GM19239 (cell line): ENCODE measurements at regions not wholly inside any gene's neighbourhood (a gene's known extent, or its start where the extent isn't known, plus 50 kb on each side); places are given as distances from the start of the nearest gene placed in this dataset.
"Not testable (repeated sequence)": the region's sequence is repeated elsewhere in the genome, so short reads cannot be mapped to it uniquely, and the experiment has no call there.

ENCODE experiments used
- DNase-seq: peaks from one replicate; pipeline ENCODE4 v3.0.0; 2011; ENCODE audit warnings: low spot score; ENCODE audit not compliant: insufficient read length
- FAIRE-seq: peaks from 2 replicates; lab custom pipeline; 2011; peaks lifted over from hg19 to GRCh38; lab: Jason Lieb, UNC

DNA sequence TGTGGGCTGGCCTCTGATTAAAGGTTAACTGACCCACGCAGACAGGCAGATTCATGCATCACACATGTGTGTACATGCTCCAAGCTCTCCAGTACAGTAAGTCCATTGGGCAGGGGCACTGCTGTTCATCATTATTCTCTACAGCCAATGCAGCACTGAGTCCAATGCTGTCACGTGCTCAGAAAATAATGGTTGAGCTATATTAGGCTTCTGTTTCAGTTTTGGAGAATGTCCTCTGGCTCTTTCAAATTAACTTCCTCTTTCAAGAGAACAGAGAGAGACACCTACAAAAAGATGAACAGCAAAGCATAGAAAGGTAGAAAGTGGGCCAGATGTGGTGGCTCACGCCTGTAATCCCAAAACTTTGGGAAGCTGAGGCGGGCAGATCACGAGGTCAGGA, 202.6 kb downstream of the MEX3B start:
- DNase-seq (no peak), FAIRE-seq (no peak)

DNA sequence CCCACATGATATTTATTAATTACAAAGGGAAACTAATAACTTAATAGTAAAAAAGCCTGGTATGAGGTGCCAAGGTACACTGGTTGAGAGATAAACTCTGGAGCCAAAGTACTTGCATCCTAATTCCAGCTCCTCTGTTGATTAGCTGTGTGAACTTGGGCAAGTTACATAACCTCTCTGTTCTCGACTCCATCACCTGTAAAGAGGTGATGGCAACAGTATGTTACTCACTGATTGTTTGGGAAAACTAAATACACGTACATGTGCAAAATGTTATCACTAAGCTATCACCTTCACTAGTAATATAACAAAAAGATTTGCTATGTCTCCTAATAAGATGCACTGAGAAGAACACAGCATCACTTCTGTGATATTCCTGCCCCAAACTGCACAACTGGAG, 206.4 kb downstream of the MEX3B start:
- FAIRE-seq (no peak), DNase-seq (no peak)

DNA sequence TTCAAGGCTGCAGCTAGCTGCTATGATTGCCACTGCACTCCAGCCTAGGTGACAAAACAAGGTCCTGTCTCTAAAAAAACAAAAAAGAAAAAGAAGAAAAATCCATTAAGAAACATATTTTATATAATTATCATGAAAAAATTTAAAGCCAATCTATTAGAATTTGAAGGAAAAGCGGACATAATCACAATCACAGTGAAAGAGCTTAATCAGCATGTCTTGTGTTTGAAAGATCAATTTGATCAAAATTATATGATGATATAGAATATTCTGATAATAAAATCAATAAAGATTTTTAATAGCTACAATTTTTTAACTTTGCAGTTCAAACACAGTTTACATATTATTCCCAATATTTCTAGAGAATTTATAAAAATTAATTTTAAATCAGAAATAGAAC, 210.1 kb downstream of the MEX3B start:
- FAIRE-seq (no peak), DNase-seq (no peak)

DNA sequence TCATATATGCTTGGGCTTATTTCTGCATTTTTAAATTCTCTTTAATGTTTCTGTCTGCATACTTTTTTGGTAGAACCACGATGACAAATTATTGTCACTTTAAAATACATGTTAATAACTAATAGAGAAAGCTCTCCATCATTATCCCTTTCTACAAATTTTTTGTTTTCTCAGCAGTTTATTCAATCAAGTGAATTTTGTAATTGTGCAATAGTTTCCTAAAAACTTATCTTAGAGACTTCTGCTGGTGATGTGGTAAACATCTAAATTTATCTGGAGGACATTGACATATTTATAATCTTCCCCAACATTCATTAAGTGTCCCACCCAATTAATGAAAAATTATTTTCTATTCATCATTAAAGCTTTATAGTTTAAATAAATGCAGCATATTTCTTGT, 215.3 kb downstream of the MEX3B start:
- FAIRE-seq (no peak), DNase-seq (no peak)

DNA sequence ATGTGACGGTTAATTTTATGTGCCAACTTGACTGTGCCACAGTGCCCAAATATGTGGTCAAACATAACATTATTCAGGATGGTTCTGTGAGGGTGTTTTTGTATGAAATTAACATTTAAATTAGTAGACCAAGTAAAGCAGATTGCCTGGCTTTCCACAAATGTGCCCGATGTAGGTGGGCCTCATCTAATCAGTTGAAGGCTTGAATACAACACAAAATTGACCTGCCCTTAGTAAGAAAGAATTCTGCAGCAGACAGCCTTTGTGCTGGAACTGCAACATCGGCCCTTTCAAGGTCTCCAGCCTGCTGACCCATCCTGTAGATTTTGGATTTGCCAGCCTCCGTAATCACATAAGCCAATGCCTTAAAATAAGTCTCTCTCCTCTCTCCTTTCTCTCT, 215.9 kb downstream of the MEX3B start:
- DNase-seq, result no peak
- no peak for FAIRE-seq

DNA sequence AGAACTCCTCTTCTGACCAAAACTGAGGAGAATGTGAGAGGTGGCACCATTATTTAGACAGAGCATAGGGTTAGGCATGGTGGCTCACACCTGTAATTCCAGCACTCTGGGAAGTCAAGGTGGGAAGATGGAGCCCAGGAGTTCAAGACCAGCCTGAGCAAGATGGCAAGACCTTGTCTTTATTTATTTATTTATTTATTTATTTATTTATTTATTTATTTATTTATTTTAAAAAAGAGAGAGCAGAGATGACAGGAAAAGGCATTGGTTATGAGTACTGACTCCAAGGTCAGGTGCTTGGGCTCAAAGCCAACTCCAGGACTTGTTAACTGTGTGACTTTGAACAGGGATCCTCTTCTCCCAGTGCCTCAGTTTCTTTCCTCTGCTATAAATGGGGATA, 217.7 kb downstream of the MEX3B start:
- FAIRE-seq (no peak), DNase-seq (no peak)

GRCh38 chr15:81825136-81825535, 220.7 kb downstream of the MEX3B start:
- FAIRE-seq, result no peak
- no peak for DNase-seq

DNA sequence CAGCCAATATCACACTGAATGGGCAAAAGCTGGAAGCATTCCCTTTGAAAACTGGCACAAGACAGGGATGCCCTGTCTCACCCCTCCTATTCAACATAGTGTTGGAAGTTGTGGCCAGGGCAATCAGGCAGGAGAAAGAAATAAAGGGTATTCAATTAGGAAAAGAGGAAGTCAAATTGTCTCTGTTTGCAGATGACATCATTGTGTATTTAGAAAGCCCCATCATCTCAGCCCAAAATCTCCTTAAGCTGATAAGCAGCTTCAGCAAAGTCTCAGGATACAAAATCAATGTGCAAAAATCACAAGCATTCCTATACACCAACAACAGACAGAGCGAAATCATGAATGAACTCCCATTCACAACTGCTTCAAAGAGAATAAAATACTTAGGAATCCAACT, 223.2 kb downstream of the MEX3B start:
- FAIRE-seq, DNase-seq: not testable (repeated sequence)

DNA sequence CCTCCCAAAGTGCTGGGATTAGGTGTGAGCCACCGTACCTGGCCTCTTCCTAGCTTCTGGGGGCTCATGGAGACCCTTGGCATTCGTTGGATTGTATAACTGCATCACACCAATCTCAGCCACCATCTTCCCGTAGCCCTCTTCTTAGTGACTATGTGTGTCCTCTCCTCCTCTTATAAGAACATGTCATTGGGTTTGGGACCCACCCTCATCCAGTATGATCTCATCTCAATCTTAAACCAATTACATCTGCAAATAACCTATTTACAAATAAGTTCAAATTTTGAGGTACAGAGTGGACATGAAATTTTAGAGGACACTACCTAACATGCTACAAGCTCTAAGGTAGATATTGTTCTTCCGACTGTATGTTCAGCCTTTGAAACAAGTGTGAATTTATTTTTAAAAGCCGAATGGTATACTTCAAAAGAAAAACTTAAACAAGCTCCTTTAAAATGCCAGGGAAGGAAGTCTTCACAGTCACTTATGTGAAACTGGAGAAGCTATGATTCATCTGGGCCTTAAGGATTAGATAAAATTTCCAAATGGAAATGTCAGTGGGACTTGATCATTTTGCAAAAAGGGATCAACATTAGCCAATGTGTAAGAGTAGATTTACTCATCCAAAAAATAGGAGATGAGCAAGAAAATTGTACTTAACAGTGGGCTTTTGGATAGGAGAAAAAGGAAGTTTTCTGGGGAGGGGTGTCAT, 225.7 kb downstream of the MEX3B start:
- FAIRE-seq (no peak), DNase-seq (no peak)

DNA sequence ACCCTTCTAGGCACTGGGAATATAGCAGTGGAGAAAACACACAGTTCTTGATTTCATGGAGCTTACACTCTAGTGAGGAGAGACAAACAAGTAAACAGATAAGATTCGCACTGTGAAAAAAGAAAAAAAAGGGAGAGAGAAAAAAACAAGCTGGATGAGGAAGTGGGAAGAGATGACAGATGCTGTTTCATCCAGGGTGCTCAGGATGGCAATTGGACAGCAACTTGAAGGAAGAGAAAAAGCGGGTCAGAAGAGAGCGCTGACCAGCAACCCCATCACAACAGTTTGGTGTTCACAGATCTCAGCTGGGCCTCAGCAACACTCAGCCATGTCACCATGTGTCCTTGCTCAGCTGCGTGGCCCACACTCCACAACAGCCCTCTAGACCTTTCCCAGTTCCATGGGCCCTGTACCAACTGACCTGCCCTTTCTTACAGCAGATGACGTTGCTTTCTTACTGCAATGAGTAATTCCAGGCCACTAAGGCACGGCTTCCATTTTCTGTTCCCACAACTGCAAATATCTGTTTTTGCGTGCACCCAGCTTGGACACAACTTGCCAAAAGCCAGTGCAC, 230.8 kb downstream of the MEX3B start:
- DNase-seq (no peak), FAIRE-seq (no peak)

GRCh38 chr15:81813215-81813614, 232.6 kb downstream of the MEX3B start:
- DNase-seq (no peak), FAIRE-seq (no peak)

DNA sequence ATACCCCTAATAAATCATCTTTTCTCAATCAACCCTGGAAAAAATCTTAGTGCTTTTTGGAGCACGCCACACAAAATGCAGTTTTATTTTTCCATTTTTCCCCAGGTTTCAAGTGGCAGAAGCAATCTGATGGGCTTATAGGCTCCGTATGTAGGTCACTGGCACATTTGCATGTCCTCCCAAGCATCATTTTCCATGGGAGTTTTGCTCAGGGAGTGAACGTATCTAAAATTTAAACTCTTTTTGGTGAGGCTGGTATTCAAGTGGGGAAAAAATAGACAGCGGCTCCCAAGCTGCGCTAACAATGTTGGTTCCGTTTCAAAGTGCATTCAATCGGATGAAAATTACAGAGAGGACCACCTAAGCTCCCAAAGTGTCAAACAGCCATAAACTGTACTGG, 233.4 kb downstream of the MEX3B start:
- no peak for DNase-seq
- FAIRE-seq, result no peak

DNA sequence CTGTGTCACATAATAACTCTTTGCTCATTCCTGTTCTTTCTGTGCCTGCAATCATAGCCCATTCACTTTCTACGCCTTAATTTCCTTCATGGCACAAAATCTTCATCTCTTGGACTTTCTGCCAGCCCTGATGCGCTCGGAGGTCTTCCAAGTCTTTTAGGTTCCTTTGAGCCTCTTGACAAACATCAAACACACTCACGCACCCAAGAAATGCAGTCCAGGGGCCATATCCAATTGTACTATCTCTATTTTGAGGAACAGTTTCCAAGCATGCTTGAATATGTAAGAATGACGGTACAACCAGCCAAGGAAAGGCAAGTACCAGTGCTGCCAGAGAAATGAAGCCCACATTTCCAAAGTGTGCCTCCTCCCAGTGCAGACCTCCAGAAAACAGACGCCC, 234.1 kb downstream of the MEX3B start:
- no peak for DNase-seq
- FAIRE-seq, result no peak

DNA sequence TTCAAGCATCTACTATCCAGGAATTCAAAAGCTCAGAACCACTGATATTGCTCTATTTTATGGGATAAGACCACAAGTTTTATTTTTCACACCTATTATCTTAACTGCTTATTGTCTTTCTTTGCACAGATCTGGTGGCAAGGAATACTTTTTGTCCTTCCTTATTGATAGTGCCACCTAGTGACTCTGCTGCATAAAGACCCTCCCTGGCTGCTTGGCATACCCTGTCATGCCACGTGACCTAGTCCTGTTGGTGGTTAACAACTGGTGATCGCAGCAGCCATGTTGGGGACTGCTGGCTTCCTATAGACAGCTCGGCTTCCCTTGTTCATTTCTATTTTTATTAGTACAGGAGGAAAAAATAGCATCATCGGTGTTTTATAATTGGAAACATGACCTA, 236.3 kb downstream of the MEX3B start:
- FAIRE-seq, result no peak
- DNase-seq, result no peak

DNA sequence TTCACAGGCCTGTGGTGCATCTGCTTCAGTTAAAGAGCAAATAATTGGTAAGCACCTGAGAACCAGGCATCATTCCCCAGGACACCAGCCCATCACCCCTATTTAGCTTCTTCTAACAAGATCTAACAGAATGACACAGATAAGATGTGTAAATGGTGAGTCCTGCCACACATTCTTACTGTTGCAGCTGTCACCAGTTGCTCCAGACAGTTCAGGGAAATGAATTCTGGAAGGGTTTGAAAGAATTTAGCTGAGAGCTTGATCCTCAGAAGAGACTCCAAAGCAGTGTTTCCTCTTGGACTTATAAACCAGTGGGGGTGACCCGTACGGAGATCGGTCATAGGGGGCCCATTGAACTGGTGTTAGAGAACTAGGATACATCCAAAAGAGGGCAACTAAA, 238.0 kb downstream of the MEX3B start:
- no peak for FAIRE-seq
- DNase-seq, result no peak

DNA sequence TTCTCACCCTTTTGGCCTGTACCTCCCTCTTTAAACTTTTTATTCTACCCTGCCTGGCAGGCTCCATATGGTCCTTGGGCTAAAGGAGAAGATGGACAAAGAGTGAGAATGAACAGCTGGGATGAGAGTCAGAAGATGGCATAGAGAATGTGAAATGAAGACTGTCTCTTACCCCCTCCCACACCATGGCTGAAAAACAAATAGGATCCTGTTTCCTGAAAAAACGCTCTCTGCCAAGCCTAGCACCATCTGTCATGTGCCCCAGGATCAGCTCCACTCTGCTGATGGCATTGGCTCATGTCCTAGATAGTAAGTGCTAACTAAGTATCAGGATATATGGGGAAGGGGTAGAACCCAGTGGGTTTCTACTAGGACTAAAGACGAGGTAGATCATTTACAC, 238.6 kb downstream of the MEX3B start:
- FAIRE-seq, result no peak
- no peak for DNase-seq

DNA sequence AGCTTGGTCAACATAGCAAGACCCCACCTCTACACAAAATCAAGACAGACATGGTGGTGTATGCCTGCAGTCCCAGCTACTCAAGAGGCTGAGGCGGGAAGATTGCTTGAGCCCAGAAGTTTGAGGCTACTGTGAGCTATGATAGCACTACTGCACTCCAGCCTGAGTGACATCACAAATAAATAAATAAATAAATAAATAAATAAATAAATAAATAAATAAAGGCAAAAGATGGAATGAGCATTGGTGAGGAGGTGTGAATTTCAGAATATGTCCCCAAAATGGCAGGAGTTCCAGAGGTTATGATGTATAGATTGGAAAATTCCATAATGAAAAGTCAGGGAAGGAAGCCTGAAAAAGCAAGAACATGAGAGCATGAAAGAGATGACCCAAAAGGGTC, 249.9 kb downstream of the MEX3B start:
- FAIRE-seq, result no peak

GRCh38 chr15:81792646-81793045, 253.2 kb downstream of the MEX3B start:
- DNase-seq (no peak), FAIRE-seq (no peak)

More for the DNA sequence above, 249.9 kb downstream of the MEX3B start:
- no peak for DNase-seq

DNA sequence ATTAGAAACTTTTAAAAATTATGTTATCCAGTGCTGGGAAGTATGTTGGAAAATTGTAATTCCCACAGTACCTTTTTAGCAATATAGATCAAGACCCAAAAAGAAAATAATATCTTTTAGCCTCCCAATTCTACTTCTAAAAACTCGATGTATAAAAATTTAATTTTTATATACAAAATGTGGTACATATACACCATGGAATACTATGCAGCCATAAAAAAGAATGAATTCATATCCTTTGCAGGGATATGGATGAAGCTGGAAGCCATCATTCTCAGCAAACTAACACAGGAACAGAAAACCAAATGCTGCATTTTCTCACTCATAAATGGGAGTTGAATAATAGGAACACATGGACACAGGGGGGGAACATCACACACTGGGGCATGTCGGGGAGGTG, 254.5 kb downstream of the MEX3B start:
- not testable (repeated sequence) for FAIRE-seq

DNA sequence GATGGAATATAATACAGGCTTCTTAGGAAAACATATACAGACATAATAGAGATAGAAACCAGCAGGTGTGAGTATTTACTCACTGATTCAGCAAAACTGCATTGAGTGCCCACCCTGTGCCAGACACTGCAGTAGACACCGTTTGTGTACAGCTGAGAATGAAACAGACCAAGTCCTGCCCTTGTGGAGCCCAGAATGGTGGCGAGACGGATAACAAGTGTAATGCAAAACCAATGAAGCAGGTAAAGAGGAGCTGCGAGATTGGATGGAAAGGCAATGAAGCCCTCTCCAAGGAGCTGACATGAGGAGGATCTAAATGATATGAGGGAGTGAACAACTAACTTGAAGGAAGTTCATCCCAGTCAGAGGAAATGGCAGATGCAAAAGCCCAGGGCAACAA, 256.4 kb downstream of the MEX3B start:
- FAIRE-seq, result no peak
- no peak for DNase-seq

More for the DNA sequence above, 254.5 kb downstream of the MEX3B start:
- not testable (repeated sequence) for DNase-seq

GRCh38 chr15:81786776-81787175, 259.0 kb downstream of the MEX3B start:
- DNase-seq (no peak), FAIRE-seq (no peak)

DNA sequence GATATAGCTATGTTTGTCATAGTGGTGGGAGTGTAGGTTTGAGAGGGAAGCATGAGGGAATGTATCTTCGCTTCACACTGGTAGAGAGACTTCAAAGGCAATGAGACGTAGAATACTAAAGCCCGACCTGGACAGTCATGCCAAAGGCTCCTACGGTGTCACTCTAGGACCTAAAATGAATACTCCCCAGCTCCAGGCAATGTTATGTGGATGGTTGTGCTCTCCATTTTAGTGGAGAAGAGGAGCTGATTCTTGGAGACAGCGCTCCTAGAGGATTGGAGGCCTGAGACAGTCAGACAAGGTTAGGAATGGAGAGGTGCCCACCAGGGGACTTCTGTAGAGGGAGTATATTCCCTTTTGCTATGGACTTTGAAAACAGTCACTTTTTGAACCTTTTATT, 260.1 kb downstream of the MEX3B start:
- FAIRE-seq, result no peak

More for the DNA sequence above, 260.1 kb downstream of the MEX3B start:
- DNase-seq, result no peak
